PFSK-1 (cell line): ENCODE measurements at regions not wholly inside any gene's neighbourhood (a gene's known extent, or its start where the extent isn't known, plus 50 kb on each side); places are given as distances from the start of the nearest gene placed in this dataset.

ENCODE experiments used
- FOXP2 ChIP-seq: optimal IDR thresholded peaks from 2 replicates; pipeline ENCODE3; 2011; ENCODE audit warnings: borderline replicate concordance, control low read depth, inconsistent platforms; ENCODE audit not compliant: insufficient read depth; ENCODE audit errors: extremely low read length, extremely low read depth
- POLR2AphosphoS5 ChIP-seq: IDR thresholded peaks from 2 replicates; pipeline ENCODE4 v1.6.1; 2012; ENCODE audit warnings: low read depth, mild to moderate bottlenecking, control low read depth, low read length, moderate library complexity
- SIN3A ChIP-seq: IDR thresholded peaks from 2 replicates; pipeline ENCODE4 v1.6.1; 2012; ENCODE audit warnings: mild to moderate bottlenecking, low read length, moderate library complexity, borderline replicate concordance; ENCODE audit not compliant: insufficient read depth
- TAF1 ChIP-seq: IDR thresholded peaks from 2 replicates; pipeline ENCODE4 v1.6.1; 2012; ENCODE audit warnings: low read length, control low read depth, borderline replicate concordance; ENCODE audit not compliant: insufficient read depth
- TF ChIP-seq, protein P1 (sequence below), 2 experiments: IDR thresholded peaks; 2 replicates each; pipeline versions ENCODE4 v1.6.1 to v1.8.0; 2011 to 2012; ENCODE audit warnings: low read depth in 2 of 2, low read length in 2 of 2, control low read depth in 1 of 2, inconsistent platforms in 1 of 2, mild to moderate bottlenecking in 1 of 2, moderate library complexity in 1 of 2; ENCODE audit not compliant: insufficient read depth in 1 of 2

- no peak for TF ChIP-seq SIN3A
- no peak for TF ChIP-seq POLR2AphosphoS5
- TF ChIP-seq TAF1 = no peak
- TF ChIP-seq, protein P1, sequence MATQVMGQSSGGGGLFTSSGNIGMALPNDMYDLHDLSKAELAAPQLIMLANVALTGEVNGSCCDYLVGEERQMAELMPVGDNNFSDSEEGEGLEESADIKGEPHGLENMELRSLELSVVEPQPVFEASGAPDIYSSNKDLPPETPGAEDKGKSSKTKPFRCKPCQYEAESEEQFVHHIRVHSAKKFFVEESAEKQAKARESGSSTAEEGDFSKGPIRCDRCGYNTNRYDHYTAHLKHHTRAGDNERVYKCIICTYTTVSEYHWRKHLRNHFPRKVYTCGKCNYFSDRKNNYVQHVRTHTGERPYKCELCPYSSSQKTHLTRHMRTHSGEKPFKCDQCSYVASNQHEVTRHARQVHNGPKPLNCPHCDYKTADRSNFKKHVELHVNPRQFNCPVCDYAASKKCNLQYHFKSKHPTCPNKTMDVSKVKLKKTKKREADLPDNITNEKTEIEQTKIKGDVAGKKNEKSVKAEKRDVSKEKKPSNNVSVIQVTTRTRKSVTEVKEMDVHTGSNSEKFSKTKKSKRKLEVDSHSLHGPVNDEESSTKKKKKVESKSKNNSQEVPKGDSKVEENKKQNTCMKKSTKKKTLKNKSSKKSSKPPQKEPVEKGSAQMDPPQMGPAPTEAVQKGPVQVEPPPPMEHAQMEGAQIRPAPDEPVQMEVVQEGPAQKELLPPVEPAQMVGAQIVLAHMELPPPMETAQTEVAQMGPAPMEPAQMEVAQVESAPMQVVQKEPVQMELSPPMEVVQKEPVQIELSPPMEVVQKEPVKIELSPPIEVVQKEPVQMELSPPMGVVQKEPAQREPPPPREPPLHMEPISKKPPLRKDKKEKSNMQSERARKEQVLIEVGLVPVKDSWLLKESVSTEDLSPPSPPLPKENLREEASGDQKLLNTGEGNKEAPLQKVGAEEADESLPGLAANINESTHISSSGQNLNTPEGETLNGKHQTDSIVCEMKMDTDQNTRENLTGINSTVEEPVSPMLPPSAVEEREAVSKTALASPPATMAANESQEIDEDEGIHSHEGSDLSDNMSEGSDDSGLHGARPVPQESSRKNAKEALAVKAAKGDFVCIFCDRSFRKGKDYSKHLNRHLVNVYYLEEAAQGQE (IDR thresholded peaks at IDR 0.05; ENCODE audit: insufficient read depth in 1 of 2, low read depth in 2 of 2, low read length in 2 of 2) = no peak
- no peak for TF ChIP-seq FOXP2
Observed at GRCh38 chr2:226087051-226087450, 687.5 kb downstream of the NYAP2 start.
